HG03045 (cell line): ENCODE measurements at regions not wholly inside any gene's neighbourhood (a gene's known extent, or its start where the extent isn't known, plus 50 kb on each side); places are given as distances from the start of the nearest gene placed in this dataset.

Source experiments
- ATAC-seq: cut with Tn5 transposase; IDR thresholded peaks from one replicate; pipeline ENCODE4 v1.9.1; 2021; ENCODE audit warnings: mild to moderate bottlenecking, moderate library complexity; ENCODE audit not compliant: unreplicated experiment

DNA sequence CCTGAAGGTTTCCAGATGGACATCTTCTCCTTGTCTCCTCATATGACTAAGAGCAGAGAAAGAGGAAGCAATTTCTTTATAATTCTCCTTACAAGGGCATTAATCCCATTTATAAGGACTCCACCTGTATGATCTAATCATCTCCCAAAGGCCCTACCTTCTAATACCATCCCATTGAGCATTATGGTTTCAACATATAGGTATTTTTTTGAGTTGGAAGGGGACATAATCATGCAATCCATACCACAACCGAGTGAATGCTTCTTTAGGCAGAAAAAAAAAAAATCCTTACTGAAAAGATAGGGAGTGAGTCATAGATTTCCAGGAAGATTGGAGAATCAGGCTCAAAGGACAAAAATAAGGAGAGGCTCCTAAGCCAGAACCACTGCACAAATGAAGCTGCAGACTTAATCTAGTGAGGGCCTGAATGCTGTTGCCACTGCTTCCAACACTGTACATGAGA, 312.5 kb upstream of the HS3ST1 start:
- no peak for ATAC-seq

- no peak for ATAC-seq
Observed at GRCh38 chr4:11739992-11740391, 311.3 kb upstream of the HS3ST1 start.

DNA sequence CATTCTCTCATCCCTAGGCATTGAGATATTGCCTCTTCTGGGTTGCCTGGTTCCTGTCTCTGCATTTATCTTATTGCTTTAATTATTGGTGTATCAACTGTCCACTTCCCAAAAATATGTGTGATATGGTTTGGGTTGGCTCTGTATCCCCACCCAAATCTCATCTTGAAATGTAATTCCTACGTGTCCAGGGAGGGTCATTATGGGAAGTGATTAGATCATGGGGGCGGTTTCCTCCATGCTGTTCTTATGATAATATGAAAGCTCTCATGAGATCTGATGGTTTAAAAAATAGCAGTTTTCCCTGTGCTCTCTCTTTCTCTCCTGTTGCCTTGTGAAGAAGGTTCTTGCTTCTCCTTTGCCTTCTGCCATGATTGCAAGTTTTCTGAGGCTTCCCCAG, 308.3 kb upstream of the HS3ST1 start:
- ATAC-seq = no peak

GRCh38 chr4:11735651-11736050, 307.0 kb upstream of the HS3ST1 start:
- no peak for ATAC-seq

- ATAC-seq = no peak
Observed at GRCh38 chr4:11732155-11732554, 303.5 kb upstream of the HS3ST1 start.

- ATAC-seq = no peak
Observed at GRCh38 chr4:11730545-11730944, 301.9 kb upstream of the HS3ST1 start.

GRCh38 chr4:11729548-11729947, 300.9 kb upstream of the HS3ST1 start:
- ATAC-seq = no peak

DNA sequence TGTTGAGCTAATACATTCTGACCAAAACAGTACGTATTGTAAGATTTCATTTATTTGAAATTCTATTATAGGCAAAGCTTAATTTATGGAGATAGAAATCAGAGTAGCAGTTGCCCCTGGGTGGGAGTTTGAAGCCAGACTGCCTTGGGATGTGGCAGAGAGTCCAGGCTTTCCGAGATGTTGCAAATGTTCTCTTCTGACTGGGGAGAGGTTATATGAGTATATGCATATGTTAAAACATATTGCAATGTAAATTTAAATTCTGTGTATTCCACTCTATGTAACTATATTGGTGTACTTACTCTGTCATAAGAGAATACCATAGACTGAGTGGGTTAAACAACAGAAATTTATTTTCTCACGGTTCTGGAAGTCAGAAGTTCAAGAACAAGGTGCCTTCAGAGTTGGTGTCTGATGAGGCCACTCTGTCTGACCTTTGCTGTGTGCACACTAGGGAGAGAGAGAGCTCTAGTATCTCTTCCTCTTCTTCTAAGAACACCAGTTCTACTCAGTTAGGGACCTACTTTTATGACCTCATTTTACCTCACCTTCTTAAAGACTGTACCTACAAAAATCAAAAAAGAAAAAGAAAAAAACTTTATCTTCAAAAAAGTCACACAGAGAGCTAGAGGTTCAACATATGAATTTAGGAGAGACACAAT, 299.3 kb upstream of the HS3ST1 start:
- no peak for ATAC-seq

- ATAC-seq = no peak
Observed at GRCh38 chr4:11724731-11725130, 296.0 kb upstream of the HS3ST1 start.

DNA sequence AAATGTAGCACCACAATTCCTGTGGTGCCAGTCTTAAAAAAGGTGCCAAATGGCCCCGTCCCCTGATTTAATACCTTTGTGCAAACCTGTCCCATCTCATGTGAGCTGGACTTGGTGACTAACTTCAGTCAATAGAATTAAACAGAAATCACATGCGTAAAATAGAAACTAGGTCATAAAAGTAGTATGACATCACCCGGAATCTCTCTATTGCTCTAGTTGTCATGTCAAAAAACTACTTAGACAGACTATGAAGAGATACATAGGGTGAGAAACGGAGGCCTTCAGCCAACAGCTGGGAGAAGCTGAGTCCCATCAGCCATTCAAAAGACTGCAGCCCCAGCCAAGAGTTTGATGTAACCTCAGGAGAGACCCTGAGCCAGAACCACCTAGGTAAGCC, 293.5 kb upstream of the HS3ST1 start:
- ATAC-seq = no peak

GRCh38 chr4:11720292-11720691, 291.6 kb upstream of the HS3ST1 start:
- ATAC-seq = no peak

GRCh38 chr4:11719879-11720278, 291.2 kb upstream of the HS3ST1 start:
- ATAC-seq = no peak

DNA sequence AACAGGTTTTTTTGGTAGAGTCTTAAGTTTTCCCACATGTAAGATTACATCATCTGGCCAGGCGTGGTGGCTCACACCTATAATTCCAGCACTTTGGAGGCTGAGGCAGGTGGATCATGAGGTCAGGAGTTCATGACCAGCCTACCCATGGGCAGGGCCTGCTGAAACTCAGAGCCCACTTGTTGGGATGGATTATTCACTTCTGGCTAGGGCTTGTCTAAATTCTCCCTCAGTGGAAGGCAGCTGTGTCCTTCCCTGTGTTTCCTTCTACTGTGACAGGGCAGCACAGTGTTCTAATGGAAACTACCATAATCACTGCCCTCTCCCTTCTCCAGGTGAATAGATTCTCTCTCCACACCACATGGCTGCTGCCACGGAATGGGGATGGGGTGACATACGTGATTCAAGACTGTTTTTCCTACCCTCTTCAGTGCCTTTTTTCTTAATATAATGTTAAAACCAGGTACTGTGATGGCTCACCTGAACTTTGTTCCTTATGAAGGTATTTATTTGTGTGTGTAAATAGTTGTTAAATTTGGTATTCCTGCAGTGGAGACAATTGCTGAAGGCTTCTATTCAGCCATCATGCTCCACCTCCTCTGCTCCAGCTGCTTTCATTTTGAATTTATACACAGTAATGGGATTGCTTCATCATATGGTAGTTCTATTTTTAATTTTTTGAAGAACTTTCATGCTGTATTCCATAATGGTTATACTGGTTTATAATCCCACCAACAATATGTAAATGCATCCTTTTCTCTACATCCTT, 287.2 kb upstream of the HS3ST1 start:
- ATAC-seq = no peak

- ATAC-seq = no peak
Observed at GRCh38 chr4:11710453-11711093, 281.9 kb upstream of the HS3ST1 start.

- ATAC-seq = no peak
Observed at GRCh38 chr4:11704186-11704830, 275.6 kb upstream of the HS3ST1 start.

GRCh38 chr4:11702886-11703557, 274.3 kb upstream of the HS3ST1 start:
- ATAC-seq = no peak

- no peak for ATAC-seq
Observed at GRCh38 chr4:11701966-11702725, 273.5 kb upstream of the HS3ST1 start.

GRCh38 chr4:11700751-11701226, 272.1 kb upstream of the HS3ST1 start:
- no peak for ATAC-seq

DNA sequence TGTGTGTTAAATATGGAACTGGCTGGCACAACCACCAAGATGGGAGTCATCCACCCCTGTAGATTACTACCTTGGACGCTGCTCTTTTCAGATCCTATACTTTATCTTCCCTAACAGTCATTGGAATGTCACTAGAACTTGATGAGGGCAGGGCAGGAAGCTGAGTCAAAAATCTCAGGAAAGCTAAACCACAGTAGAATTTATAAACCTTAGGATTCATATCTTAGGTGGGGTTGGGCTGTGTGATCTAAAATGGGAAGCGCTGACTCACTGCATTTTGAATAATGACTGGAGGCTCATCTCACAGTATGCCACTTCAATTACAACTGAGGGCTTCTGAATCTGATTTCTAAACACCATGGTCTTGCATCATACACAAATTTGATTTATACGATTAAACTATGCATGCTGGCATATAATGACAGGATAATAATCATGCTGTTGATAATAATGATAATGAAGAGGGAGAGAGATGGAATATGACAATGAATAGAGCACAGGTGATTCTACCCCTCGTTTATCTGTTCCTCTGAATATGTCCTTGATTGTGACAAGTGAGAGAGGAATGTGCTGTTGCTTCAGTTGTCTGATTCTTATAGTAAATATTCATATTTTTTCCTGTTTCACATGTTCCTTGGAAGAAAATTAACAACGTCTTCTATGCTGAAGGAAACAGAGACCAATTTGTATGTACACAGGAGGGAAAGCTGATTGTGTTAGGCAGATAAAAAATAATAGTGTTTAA, 270.3 kb upstream of the HS3ST1 start:
- ATAC-seq = no peak
